Esophagus mucosa (tissue), 1 donor: ENCODE measurements at regions not wholly inside any gene's neighbourhood (a gene's known extent, or its start where the extent isn't known, plus 50 kb on each side); places are given as distances from the start of the nearest gene placed in this dataset.
"Not testable (repeated sequence)": the region's sequence is repeated elsewhere in the genome, so short reads cannot be mapped to it uniquely, and the experiment has no call there.

Experiments used
- ATAC-seq: fragments of 200-7000 bp; cut with Tn5 transposase; one replicate; pipeline ENCODE4 v1.9.1; 2020
- donor health status: DM: yes; HTN: yes; CAD: no.

DNA sequence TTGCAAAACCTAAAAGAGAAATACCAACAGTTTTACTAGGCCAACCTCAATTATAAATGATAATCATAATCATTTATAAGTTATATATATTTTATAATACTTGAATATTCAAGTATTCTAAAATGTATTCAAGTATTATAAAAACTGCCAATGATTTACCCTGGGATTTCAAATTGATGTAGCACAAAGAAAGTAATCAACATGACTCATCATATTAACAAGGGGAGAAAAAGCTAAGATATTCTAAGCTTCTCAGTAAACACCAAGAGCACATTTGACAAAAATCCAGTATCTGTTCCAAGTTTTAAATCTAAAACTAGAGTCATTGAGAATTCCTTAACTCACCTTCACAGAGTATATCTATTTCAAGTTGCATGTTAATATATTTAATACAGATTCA, 56.1 kb downstream of the CAPZA3 start:
- no peak for ATAC-seq

DNA sequence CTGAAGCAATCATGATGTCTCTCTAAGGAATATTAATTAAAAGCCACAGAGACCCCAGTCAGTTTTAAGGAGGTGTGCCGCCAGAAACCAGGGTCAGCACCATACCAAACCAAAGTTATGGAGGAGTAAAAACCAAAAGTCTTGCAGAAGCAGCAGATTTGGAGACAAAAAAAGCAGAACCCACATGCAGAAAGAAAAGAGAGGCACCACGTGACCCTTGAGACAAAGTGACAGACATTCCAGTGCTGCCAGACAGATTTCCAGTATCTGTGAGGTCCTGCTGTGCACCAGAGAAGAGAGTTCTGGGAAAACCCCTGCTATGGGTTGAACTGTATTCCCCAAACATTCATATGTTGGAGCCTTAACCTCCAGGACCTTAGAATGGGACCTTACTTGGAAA, 59.7 kb downstream of the CAPZA3 start:
- no peak for ATAC-seq

DNA sequence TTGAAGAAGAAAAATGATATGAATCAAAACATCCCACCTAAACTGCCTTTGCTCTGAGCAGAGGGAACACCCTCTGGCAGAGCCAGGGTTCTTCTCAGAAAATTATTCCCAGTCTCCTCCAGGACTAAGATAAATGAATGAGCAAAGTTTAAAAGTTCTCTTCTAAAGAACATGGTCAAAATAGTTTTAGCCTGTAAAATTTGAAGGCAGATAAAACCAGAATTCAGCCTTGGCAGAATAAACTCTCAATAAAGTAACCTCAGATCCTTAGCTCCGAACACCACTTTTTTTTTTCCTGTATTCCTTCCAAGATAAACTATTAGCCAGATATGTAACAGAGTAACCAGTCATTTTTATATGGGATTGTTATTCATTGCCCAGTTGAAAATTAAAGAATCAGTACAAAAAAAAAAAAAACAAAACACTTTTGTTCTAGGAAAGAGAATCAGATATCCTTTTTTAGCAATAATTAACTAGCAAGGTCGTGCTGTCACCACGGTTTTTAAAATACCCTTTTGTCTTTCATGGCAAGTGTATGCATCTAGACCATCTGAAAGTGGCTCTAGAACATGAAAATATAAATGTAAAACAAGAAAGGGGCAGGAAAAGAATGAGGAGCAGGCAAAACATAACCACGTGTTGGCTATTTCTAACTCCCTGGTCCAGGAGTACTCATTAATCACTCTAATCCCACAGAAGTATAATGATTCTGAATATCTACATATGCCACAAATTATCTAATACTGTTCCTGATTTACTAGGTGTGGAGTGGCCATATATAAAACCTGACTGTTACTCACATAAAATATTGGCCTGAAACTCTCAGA, 60.8 kb downstream of the CAPZA3 start:
- no peak for ATAC-seq

DNA sequence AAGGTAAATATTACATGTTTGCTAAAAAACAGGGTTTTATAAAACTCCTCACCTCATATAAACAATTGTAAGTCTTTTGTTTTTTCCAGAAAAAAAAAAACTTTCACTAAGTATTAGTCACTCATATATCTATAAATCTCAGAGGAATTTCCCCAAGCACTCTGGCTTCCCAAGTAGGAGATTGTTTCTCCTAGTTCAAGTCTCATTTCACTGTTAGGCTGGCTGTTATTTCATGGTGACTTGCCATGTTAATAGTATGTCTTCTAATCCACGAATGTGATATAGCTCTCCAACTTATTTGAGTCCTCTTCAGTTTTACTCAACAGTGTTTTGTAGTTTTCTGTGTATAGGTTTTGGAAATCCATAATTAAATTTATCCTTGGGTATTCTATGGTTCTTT, 61.6 kb downstream of the CAPZA3 start:
- ATAC-seq, result no peak

DNA sequence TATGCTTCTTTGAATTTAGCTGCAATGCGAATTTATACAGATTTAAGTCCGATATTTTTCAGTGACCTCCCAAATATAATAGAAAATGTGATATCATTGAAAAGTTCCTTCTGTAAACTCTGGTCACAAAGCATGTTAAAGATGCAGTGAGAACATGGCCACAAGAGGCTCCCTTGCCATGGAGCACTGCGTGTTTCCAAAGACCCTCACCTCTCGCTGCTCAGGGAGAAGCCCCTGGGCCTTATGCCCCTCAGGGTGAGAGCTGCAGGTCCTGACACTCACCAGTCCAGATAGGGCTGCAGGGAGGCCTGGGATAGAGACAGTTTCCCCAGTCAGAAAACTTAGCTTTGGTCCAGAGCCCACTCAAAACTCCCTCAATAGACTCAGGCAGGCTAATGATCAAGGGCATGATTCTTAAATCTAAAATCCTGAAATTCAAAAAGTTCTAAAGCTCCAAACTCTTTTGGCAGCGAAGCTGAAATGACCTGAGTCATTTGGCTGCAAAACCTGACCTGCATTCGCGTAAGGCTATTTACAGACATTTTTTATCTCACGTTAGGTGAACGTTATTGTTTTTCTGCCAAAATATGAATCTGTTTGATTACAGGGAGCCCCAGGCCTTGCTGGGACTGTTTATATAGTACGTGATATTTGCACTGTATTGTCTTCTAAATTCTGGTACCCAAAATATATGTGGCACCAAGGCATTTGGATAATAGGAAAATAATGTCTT, 67.8 kb downstream of the CAPZA3 start:
- ATAC-seq, result no peak

DNA sequence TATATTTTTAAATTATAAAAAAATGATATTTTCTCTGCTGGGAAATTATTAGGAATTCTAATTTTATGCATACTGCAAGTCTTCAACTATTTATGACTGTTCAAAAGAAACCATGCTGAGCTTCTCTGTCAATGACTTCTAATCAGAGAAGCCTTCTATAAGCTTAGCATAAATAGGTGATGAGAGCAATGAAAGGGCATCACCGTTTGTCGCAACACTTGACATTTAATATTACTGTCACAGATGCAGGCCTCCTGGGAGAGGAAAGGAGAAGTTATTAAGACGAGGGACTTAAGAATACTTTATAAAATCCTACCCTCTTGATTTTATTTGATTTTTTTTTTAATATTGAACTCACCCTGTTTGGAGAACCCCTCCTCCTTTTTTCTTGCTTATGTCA, 69.8 kb downstream of the CAPZA3 start:
- ATAC-seq, result no peak

DNA sequence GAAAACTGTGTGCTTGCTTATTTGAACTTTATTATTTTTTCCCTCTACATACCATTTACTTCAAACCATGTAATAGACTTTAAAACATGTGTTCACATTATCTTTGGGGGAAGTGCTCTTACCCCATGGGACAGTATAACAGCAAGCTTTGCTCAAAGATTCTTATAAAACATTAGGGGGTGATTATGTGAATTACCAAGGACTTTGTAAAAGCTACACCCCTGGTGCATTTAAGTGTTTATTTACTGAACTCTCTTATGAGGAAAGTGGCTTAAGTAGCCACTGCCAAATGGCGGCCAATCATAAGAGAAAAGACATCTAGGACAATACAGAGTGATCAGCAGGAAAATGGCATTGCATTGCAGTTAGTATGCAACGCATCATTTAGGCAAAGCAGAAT, 70.3 kb downstream of the CAPZA3 start:
- ATAC-seq, result no peak

DNA sequence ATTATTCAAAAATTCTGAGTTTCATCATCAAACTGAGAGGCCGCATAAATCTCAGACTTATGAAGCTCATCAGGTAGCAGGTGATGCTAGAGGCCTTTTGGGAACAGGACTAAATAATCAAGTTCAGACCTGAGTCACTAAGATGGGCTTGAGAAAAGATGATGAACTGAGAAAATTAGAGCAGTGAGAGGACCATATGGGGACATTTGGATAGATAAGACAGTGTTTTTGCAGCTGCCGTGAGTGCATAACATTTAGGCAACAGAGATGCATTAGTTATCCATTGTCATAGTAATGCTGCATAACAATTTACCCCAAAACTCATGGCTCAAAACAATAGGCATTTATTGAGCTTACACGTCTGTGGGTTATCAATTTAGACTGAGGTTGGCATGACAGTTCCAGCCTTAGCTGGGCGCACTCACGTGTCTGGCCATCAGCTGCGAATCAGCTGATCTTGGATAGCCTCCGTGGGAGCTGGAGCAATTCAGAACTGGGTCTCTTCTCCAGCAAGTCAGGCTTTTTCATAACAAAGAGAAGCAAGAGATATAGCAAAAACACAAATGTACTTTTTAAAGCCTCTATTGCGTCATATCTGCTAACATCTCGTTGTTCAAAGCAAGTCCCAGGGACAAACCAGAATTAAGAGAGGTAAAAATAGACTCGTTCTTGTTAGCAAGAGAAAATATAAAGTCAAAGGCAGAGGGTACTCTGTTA, 72.8 kb downstream of the CAPZA3 start:
- no peak for ATAC-seq

DNA sequence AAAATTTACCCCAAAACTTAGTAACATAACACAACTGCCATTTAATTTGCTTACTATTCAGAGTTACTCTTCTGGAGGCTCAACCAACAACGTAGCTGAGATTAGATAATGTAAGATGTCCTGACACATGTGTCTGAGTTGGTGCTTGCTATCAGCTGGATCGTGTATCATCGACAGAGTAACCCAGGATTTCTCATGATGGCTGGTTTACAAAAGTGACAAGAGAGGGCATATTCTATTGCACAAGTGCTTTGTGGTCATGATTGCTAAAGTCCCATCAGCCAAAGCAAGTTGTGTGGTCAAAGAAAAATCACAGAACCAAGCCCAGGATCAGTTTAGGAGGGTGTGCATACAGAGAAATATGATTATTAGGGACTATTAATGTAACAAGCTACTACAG, 73.4 kb downstream of the CAPZA3 start:
- no peak for ATAC-seq

DNA sequence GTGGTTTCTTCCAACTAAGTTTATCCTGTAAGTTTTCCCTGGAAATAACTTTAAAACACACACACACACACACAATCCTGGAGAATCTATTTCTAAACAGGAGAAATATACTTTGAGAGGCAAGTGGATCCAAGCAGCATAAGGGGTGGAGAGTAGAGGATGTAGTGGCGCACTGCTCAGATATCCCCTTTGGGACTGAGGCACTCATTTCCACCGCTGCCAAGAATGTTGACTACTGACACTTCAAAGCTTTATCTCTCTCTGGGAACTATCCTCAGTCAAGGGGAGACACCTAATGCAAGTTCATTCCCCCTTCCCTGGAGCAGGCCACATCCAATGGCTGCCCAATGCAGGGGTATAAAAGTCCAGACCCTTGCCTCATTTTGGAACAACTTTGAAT, 75.8 kb downstream of the CAPZA3 start:
- no peak for ATAC-seq

DNA sequence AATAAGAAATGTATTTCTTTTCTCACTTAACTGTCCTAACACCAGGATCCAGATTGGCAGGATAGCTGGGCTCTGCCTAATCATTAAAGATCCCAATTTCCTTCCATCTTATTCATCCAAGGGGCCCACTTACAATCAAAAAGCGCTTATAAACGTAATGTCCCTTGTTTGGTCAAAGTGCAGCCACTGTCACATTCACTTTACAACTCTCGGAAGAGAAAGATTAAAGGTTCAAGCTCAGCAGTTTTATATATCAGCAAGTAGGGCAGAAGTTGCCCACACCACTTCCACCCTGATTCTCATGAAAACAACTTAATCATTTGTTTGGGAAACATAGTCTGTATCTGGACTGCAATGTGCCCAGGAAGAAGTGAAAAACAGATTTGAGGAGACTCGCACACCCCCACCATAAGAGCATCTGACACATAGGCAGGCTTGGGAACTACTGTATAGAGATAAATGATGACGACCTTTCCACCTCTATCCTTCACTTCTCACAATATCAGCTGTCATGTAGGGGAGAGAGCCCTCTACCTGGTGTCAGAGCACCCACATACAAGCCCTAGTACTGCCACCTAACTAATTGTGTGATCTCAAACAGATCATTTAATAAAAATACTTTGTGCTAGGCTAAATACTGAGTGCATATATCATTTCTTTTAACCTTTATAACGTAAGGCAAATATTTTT, 80.8 kb downstream of the CAPZA3 start:
- no peak for ATAC-seq

DNA sequence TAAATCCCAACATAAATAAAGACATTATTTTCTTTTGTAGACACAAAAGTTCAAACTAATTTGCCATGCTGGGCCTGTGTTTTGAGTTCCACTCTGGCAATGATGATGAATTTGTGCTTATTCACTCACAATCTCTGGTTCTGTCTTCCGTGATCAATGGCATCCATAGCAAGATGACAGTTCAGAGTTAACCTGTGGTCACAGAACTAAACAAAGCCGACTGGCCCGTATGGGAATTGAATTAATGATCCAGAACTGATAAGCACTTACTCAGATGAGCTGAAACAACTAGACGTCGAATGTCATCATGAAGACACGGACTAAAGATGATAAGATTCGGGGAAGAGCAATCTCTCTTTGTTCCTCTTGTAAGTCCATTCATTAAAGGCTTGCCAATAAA, 81.6 kb downstream of the CAPZA3 start:
- ATAC-seq, result no peak

DNA sequence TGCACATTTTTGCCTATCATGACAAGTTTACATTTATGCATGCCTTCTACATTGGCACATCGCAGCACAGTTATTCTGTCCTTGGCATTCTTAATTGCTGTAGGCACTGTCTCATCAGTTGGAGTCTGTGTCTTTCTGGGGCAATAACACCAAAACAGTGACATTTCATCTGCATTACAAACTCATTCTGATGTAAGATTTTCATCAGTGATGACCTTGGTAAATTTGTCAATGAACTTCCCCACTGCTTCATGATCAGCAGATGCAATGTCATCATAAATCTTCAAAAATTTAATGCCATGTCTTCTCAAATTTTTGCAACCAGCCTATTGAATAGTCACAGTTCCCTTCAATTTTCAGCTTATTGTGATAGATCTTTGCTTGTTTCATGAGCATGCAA, 85.5 kb downstream of the CAPZA3 start:
- ATAC-seq, result no peak

DNA sequence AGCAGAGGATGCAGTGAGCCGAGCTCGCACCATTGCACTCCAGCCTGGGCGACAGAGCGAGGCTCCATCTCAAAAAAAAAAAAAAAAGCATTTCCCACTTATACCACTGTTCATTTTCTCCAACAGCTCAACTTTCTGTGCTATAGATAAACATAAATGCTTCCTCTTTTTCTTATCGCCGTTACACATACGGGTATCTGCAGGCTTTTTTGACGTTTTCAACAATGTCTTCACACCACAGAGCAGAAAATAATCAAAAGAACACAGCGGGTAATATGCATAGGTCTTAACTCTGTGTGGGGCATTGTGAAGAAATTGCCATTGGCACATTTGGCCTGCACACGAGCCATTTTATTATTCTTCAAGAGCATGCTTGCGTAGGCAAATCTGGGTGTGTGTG, 86.4 kb downstream of the CAPZA3 start:
- ATAC-seq, result no peak

DNA sequence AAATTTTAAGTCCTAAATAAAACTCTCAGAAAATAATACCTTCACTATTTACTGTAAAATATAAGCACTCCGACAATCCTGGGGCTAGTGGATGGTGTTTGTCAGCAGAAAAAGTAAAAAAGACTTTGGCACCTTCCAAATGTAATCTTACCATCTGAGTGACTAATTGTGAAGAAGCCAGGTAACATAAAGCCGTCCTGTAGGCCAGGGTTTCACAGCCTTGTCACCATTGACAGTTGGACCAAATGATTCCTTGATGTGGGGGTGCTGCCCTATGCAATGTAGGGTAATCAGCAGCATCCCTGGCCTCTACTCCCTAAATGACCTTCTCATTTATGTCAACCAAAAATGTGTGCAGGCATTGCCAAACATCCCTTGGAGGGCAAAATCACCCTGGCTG, 87.2 kb downstream of the CAPZA3 start:
- ATAC-seq, result no peak

DNA sequence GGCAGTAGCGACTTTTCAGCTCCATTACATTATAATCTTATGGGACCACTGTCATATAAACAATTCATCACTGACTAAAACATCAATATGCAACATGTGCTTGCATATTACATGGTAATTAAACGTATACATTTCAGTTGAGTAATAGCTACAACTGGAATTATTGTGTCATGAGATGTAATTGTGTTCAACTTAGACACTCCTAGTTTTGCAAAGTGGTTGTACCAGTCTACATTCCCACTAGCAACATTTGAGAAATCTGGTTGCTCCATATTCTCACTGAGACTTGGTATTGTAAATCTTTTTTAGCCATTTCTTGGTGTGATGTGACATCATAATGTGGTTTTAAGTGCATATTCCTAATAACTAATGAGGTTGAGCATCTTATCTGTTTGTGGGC, 90.0 kb downstream of the CAPZA3 start:
- ATAC-seq, result peak; percentile 87

DNA sequence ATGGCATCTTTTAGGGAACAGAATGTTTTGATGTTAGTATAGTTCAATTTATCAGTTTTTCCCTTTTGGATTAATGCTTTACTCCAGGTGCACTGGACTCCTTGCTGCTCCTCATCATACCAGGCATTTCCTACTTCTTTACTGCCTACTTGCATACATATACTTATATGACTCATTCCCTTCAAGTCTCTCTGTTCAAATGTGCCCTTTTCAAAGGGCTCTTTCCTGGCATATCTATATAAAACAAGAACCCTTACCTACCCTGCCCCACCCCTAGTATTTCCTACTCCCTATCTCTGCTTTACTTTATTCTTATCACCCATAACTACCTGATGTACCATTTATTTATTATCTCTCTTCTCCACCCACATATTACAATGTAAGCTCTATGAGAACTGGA, 90.6 kb downstream of the CAPZA3 start:
- ATAC-seq, result peak; percentile 41

DNA sequence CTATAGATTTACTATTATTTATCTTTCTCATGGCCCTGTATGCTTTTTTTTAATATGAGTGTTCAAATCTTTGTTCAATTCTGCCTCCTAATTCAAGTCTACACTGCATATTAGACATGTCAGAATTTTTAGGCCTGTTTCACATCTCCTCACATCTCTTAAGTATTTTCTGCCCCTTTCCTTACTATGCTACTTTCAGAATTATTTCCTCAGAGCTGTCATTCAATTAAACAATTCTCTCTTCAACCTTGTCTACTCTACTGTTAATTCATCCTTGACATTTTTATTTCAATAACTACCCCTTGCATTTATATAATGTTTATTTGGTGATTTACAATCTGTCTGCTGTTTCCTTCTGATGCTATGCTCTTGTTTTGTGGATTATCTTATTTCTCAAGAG, 91.1 kb downstream of the CAPZA3 start:
- no peak for ATAC-seq

DNA sequence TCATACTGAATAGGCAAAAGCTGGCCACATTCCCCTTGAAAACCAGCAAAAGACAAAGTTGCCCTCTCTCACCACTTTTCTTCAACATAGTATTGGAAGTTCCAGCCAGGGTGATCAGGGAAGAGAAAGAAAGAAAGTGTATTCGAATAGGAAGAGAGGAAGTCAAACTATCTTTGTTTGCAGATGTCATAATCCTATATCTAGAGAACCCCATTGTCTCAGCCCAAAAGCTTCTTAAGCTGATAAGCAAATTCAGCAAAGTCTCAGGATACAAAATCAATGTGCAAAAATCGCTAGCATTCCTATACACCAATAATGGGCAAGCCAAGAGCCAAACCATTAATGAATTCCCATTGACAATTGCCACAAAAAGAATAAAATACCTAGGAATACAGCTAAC, 95.0 kb downstream of the CAPZA3 start:
- not testable (repeated sequence) for ATAC-seq

DNA sequence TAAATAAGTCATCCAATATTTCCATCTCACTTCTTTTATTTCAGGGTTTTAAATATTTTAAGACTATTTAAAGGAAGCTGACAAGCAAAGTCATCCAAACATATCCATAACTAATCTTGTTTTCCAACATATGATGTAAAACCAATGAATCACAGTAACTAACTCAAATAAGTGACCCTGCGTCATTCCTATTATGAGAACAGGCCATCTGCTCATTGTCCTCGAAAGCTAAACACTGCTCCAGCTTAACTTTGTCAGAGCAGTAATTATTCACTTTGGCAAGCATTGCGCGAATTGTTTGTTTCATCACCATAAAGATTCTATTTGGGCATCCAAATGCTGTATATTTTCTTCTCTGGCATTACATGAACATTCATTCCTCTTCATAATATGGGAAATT, 99.1 kb downstream of the CAPZA3 start:
- ATAC-seq, result peak; percentile 65

DNA sequence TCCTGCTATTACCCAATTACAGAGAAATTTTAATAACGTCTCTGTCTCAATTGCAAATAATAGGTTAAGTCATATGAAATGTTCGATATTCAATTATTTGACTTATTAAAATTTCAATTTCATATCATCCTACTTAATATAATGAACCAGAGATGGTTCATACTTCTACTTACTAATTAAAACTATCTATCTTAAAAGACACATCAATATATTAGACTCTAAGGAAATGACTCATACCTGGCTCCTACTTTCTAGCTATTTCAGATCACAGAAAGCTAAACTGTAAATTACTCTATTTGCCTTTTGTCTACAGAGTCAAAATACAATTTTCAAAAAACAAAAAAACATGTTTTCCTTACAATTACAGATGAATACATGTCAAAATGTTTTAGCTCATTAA, 99.6 kb downstream of the CAPZA3 start:
- no peak for ATAC-seq

DNA sequence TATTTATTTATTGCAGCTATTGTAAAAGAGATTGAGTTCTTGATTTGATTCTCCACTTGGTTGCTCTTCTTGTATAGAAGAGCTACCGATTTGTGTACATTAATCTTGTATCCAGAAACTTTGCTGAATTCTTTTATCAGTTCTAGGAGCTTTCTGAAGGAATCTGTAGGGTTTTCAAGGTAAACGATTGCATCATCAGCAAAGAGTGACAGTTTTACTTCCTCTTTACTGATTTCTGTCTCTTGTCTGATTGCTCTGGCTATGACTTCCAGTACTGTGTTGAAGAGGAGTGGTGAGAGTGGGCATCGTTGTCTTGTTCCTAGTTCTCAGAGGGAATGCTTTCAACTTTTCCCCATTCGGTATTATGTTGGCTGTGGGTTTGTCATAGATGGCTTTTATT, 103.1 kb downstream of the CAPZA3 start:
- not testable (repeated sequence) for ATAC-seq

DNA sequence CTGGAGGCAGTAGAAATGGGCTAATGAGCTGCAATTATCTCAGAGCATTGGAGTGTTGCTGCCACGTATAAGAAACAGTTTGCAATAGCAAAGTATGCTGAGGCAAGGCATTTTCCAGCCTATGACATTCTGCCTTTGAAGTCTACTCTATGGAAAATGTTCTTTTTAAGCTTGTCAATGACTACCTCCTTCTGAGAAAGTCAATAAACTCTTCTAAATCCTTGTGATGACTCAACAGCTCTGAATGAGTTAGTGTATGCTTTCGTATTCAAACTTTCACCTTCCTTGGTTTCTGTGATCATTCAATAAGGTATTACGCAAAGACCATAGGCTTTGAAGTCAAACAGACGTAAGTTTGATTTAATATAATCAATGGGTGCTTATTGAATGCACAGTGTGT, 111.2 kb downstream of the CAPZA3 start:
- peak; percentile 97 for ATAC-seq
